ENCODE measurements at regions not wholly inside any gene's neighbourhood (a gene's known extent, or its start where the extent isn't known, plus 50 kb on each side); places are given as distances from the start of the nearest gene placed in this dataset.

- no peak overlapping the region for H3K4me3 ChIP-seq (ENCODE audit: low read length)
- TF ChIP-seq, protein P1, sequence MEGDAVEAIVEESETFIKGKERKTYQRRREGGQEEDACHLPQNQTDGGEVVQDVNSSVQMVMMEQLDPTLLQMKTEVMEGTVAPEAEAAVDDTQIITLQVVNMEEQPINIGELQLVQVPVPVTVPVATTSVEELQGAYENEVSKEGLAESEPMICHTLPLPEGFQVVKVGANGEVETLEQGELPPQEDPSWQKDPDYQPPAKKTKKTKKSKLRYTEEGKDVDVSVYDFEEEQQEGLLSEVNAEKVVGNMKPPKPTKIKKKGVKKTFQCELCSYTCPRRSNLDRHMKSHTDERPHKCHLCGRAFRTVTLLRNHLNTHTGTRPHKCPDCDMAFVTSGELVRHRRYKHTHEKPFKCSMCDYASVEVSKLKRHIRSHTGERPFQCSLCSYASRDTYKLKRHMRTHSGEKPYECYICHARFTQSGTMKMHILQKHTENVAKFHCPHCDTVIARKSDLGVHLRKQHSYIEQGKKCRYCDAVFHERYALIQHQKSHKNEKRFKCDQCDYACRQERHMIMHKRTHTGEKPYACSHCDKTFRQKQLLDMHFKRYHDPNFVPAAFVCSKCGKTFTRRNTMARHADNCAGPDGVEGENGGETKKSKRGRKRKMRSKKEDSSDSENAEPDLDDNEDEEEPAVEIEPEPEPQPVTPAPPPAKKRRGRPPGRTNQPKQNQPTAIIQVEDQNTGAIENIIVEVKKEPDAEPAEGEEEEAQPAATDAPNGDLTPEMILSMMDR (conservative IDR thresholded peaks at IDR 0.05; ENCODE audit: low read depth, low read length): no peak
- DNase-seq (ENCODE audit: low read depth): no peak
These were observed 78.1 kb upstream of the YWHAQ start for GRCh38 chr2:9708683-9709538.

DNA sequence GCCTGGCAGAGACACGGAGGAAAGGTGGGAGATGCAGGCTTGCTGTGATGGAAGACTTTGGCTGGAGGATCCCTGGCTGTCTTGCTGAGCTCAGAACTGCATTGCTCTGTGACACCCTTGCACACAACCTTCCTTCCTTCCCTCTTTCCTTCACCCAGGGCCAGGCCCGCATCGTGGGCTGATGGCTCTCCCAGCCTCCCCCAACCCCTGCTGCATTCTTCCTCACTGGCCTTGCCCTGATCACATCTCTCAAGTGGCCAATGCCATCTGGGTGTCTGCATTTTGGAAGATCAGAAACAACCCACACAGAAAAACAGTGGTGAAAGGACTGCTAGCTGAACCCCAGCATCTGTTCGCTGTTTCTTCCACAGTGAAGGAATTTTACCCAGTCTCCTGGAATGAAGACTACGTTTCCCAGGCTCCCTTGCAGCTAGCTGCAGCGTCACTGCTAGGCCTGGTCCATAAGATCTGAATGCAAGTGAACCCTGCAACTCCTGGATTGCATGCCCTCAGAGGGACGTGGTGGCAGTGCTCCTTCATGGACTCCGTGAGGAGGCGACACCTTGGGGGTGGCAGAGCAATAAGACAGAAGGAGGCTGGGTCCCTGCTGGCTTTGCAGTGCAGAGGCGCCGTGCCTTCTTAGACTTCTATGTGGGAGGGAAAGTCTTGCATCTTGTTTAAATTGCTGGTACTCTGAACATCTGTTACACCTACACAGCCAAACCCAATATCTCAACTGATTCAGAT lies 78.9 kb upstream of the YWHAQ start:
- no peak for DNase-seq (ENCODE audit: low read depth)
- TF ChIP-seq, protein P1 (conservative IDR thresholded peaks at IDR 0.05; ENCODE audit: low read depth, low read length): no peak
- H3K4me3 ChIP-seq (ENCODE audit: low read length): no peak overlapping the region

GRCh38 chr2:9710311-9710710 lies 79.5 kb upstream of the YWHAQ start:
- no peak overlapping the region for H3K4me3 ChIP-seq (ENCODE audit: low read length)
- TF ChIP-seq, protein P1 (conservative IDR thresholded peaks at IDR 0.05; ENCODE audit: low read depth, low read length): no peak
- no peak for DNase-seq (ENCODE audit: low read depth)

DNA sequence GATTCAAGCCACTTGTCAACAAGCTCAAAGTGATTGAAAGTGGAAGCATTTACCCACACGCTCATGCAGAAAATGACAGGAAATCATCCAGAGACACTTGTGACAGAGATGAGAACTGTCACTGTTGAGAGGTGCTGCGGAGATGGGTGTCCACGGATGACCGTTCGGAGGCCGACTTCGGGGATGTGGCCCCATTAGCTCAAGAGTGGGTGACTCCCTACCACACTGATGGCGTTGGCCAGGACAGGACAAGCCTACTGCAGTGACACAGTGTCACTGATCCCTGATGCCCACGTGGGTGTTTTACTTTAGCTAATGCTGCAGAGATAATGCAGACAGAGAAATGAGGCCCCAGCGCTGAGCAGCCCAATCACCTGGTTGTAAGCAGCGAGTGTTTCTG lies 81.5 kb upstream of the YWHAQ start:
- TF ChIP-seq, protein P1 (conservative IDR thresholded peaks at IDR 0.05; ENCODE audit: low read depth, low read length): no peak
- DNase-seq (ENCODE audit: low read depth): no peak
- H3K4me3 ChIP-seq (ENCODE audit: low read length): no peak overlapping the region

- DNase-seq (ENCODE audit: low read depth): no peak
- TF ChIP-seq, protein P1 (conservative IDR thresholded peaks at IDR 0.05; ENCODE audit: low read depth, low read length): no peak
- no peak overlapping the region for H3K4me3 ChIP-seq (ENCODE audit: low read length)
These were observed 83.9 kb upstream of the YWHAQ start for GRCh38 chr2:9714630-9715214.

- TF ChIP-seq, protein P1 (conservative IDR thresholded peaks at IDR 0.05; ENCODE audit: low read depth, low read length): no peak
- DNase-seq (ENCODE audit: low read depth): no peak
- H3K4me3 ChIP-seq (ENCODE audit: low read length): no peak overlapping the region
These were observed 84.4 kb upstream of the YWHAQ start for GRCh38 chr2:9715238-9715637.
